ENCODE measurements at regions not wholly inside any gene's neighbourhood (a gene's known extent, or its start where the extent isn't known, plus 50 kb on each side); places are given as distances from the start of the nearest gene placed in this dataset.

DNA sequence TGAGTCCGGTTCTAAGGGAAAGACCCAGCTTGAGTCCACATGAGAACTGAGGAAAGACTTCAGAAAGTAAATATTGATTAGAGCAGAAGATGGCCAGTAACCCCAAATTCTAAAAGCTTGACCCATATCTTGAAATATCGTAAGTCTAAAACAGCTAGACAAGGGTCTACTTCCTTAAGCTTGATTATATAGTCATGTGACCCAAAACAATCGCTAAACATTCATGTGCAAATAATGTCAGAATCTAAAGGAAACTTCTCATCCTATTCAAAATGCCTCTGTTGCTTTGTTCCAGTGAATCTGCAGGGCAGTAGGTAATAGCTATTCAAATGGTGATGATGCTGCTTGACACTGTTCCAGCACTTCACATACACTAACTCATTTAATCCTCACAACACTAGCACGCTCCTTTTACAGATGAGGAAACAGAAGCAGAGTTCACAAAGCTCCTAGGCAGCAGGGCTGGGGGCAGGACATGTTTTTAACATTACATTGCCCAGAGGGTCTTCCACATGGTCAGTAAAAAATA is 52.6 kb downstream of the TCF20 start:
- FAIRE-seq, result peak; percentile 58
- TF ChIP-seq POLR2A (IDR thresholded peaks at IDR 0.05; ENCODE audit: low read depth, low read length), result no peak
- DNase-seq (ENCODE audit: insufficient read length, low spot score), result no peak

DNA sequence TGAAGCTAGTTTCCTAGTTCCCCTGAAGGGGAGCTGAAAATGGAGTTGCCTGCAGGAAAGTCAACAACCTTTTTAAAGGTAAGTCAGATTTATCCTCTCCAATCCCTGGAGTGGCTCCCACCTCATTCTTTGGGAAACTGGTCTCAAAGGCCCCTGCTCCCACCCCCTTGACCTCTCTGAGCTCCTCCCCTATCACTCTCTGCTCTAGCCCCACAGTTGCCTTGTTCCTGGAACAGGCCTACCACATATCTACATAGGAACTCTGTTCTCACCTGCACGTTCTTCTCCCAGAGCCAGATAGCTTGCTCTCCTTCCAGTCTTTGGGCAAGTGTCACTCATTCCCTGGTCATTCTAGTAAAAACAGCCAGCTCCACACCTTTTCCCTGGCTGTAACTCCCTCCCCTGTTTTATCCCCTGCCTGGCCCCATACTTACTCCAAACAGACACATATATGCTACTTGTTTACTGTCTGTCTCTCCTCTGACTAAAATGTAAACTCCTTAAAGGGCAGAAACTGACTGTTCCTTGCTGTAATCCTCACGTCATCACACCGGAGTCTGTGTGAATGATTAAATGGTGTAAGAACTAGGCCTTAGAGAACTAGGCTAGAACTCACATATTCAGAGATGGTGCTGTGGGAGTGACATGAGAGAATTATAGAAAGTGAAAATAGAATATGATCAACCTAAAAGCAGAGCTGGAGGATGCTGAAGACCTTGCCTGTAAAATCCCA is 53.3 kb downstream of the TCF20 start:
- FAIRE-seq (no peak), DNase-seq (ENCODE audit: insufficient read length, low spot score) (no peak)
- no peak for TF ChIP-seq TAF1 (IDR thresholded peaks at IDR 0.05; ENCODE audit: low read depth, low read length)
- no peak for TF ChIP-seq POLR2A (IDR thresholded peaks at IDR 0.05; ENCODE audit: low read depth, low read length)
- TF ChIP-seq POU2F2 (IDR thresholded peaks at IDR 0.05; ENCODE audit: low read depth, low read length), result no peak
- no peak for TF ChIP-seq SPI1 (IDR thresholded peaks at IDR 0.05; ENCODE audit: low read depth, low read length)
- no peak for TF ChIP-seq POLR2AphosphoS5 (IDR thresholded peaks at IDR 0.05; ENCODE audit: low read depth, low read length)
- no peak for TF ChIP-seq PAX5 (IDR thresholded peaks at IDR 0.05; ENCODE audit: insufficient read depth, low read length, severe bottlenecking)

DNA sequence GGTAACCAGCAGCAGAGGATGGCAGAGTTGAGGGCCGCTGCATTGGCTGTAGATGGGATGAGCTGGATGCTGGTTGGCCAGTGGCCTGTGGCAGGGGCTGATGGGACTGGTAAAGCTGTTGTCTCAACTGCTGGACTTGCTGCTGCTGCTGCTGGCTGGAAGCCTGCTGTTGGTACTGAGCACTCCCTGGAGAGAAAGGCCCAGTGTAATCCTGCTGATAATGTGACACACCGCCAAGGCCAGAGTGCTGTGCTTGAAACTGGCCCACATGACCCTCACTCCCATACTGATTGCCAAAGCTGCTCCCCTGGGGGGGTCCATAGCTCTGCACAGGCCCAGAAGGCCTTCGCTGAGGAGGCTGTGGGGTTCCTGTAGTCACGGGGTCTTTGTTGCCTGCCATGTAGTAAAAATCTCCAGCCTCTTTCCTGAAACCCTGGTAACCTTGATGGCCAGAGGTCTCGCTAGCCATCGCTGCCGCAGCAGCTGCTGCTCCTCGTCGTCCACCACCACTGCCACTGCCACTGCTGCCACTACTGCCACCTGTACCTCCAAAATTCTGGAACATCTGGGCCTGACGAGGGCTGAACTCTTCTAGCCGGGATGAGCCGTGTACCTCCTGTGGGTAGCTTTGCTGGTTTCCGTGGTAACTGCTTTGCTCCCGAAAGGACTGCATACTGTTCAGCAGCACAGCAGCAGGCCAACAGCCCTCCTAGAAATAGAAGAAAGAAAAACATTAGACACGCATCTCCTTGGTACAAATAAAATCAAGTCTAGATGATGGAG is 55.6 kb downstream of the TCF20 start:
- TF ChIP-seq POLR2A (IDR thresholded peaks at IDR 0.05; ENCODE audit: low read depth, low read length) (no peak), POU2F2 (IDR thresholded peaks at IDR 0.05; ENCODE audit: low read depth, low read length) (no peak), SPI1 (IDR thresholded peaks at IDR 0.05; ENCODE audit: low read depth, low read length) (no peak), TAF1 (IDR thresholded peaks at IDR 0.05; ENCODE audit: low read depth, low read length) (no peak), POLR2AphosphoS5 (IDR thresholded peaks at IDR 0.05; ENCODE audit: low read depth, low read length) (no peak), PAX5 (IDR thresholded peaks at IDR 0.05; ENCODE audit: insufficient read depth, low read length, severe bottlenecking) (no peak)
- DNase-seq (ENCODE audit: insufficient read length, low spot score) (no peak), FAIRE-seq (no peak)

GRCh38 chr22:42208362-42208761 is 62.1 kb downstream of the TCF20 start:
- DNase-seq (ENCODE audit: insufficient read length, low spot score), result no peak
- FAIRE-seq, result peak; percentile 56

GRCh38 chr22:42207918-42208317 is 62.5 kb downstream of the TCF20 start:
- FAIRE-seq, result peak; percentile 13
- TF ChIP-seq POLR2A (IDR thresholded peaks at IDR 0.05; ENCODE audit: low read depth, low read length) (no peak), SPI1 (IDR thresholded peaks at IDR 0.05; ENCODE audit: low read depth, low read length) (no peak), TAF1 (IDR thresholded peaks at IDR 0.05; ENCODE audit: low read depth, low read length) (no peak), PAX5 (IDR thresholded peaks at IDR 0.05; ENCODE audit: insufficient read depth, low read length, severe bottlenecking) (no peak)
- DNase-seq (ENCODE audit: insufficient read length, low spot score), result no peak

More at GRCh38 chr22:42208362-42208761, 62.1 kb downstream of the TCF20 start:
- TF ChIP-seq PAX5 (IDR thresholded peaks at IDR 0.05; ENCODE audit: insufficient read depth, low read length, severe bottlenecking), result no peak

GRCh38 chr22:42203609-42204008 is 66.8 kb downstream of the TCF20 start:
- FAIRE-seq, result no peak
- no peak for TF ChIP-seq SPI1 (IDR thresholded peaks at IDR 0.05; ENCODE audit: low read depth, low read length)
- no peak for TF ChIP-seq POLR2A (IDR thresholded peaks at IDR 0.05; ENCODE audit: low read depth, low read length)
- no peak for TF ChIP-seq TAF1 (IDR thresholded peaks at IDR 0.05; ENCODE audit: low read depth, low read length)
- no peak for TF ChIP-seq PAX5 (IDR thresholded peaks at IDR 0.05; ENCODE audit: insufficient read depth, low read length, severe bottlenecking)
- TF ChIP-seq POU2F2 (IDR thresholded peaks at IDR 0.05; ENCODE audit: low read depth, low read length), result no peak
- TF ChIP-seq POLR2AphosphoS5 (IDR thresholded peaks at IDR 0.05; ENCODE audit: low read depth, low read length), result no peak
- DNase-seq (ENCODE audit: insufficient read length, low spot score), result no peak

- no peak for FAIRE-seq
- no peak for DNase-seq (ENCODE audit: insufficient read length, low spot score)
- no peak for TF ChIP-seq SPI1 (IDR thresholded peaks at IDR 0.05; ENCODE audit: low read depth, low read length)
- TF ChIP-seq POLR2AphosphoS5 (IDR thresholded peaks at IDR 0.05; ENCODE audit: low read depth, low read length), result no peak
- no peak for TF ChIP-seq TAF1 (IDR thresholded peaks at IDR 0.05; ENCODE audit: low read depth, low read length)
- no peak for TF ChIP-seq POLR2A (IDR thresholded peaks at IDR 0.05; ENCODE audit: low read depth, low read length)
- TF ChIP-seq POU2F2 (IDR thresholded peaks at IDR 0.05; ENCODE audit: low read depth, low read length), result no peak
Observed at GRCh38 chr22:42202669-42203068, 67.8 kb downstream of the TCF20 start.

GRCh38 chr22:42202048-42202447 is 68.4 kb downstream of the TCF20 start:
- no peak for DNase-seq (ENCODE audit: insufficient read length, low spot score)
- TF ChIP-seq TAF1 (IDR thresholded peaks at IDR 0.05; ENCODE audit: low read depth, low read length), result no peak
- no peak for TF ChIP-seq POLR2A (IDR thresholded peaks at IDR 0.05; ENCODE audit: low read depth, low read length)
- no peak for FAIRE-seq

DNA sequence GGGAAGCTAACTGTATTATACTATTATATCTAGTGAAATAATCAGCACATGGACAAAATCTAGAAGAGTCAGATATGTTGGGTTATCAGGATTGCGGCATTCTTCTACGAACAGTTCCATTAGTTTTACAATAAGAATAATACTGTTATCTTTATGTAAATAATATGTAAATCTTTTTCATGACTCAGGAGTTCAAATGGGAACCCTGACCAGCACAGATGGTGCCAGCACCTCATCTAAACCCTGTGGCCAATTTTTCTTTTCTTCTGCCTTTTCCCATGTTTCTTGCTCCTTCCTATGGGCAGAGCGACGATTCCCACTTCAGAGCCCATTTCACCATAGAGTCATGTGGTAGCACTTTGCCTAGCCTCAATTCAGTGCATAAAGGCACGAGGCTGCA is 68.4 kb upstream of the CYP2D6 start:
- FAIRE-seq (no peak), DNase-seq (ENCODE audit: insufficient read length, low spot score) (no peak)
- no peak for TF ChIP-seq SPI1 (IDR thresholded peaks at IDR 0.05; ENCODE audit: low read depth, low read length)

DNA sequence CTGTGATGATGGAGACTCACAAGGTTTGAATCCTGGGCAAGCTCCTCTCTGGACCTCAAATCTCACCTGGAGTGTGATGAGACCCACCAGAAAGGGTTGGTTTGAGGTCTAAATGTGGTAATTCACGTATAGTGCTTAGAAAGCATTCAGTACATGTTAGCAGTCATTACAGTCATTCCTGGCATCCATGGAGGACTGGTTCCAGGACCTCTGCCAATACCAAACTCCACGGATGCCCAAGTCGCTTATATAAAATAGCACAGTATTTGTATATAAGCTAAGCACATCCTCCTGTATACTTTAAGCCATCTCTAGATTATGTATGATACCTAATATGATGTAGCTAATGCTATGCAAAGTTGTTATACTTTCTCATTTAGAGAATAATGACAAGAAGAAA is 67.6 kb upstream of the CYP2D6 start:
- DNase-seq (ENCODE audit: insufficient read length, low spot score) (no peak), FAIRE-seq (no peak)
- TF ChIP-seq TAF1 (IDR thresholded peaks at IDR 0.05; ENCODE audit: low read depth, low read length) (no peak), PAX5 (IDR thresholded peaks at IDR 0.05; ENCODE audit: insufficient read depth, low read length, severe bottlenecking) (no peak), POLR2A (IDR thresholded peaks at IDR 0.05; ENCODE audit: low read depth, low read length) (no peak)
